ENCODE measurements at regions not wholly inside any gene's neighbourhood (a gene's known extent, or its start where the extent isn't known, plus 50 kb on each side); places are given as distances from the start of the nearest gene placed in this dataset.

GRCh38 chr6:169326067-169326799, 72.6 kb upstream of the THBS2 start:
- TF ChIP-seq CTCF (conservative IDR thresholded peaks at IDR 0.05; ENCODE audit: low read depth, low read length) (peak; percentile 44; the same call in 1 of the 2 replicates), EZH2 (IDR thresholded peaks at IDR 0.05; ENCODE audit: borderline replicate concordance, low read depth, low read length, poor library complexity, severe bottlenecking) (no peak)

Measured in A673 (cell line).